AG04450 (cell line): ENCODE measurements at regions not wholly inside any gene's neighbourhood (a gene's known extent, or its start where the extent isn't known, plus 50 kb on each side); places are given as distances from the start of the nearest gene placed in this dataset.

Source experiments
- CTCF ChIA-PET: fragments of 300-600, 350-600 bp; formaldehyde crosslinking; extraction: SDS; loops from one replicate; lab custom pipeline; 2022; ENCODE audit warnings: antibody characterized with exemption, inconsistent platforms; lab: Charles Lee
- POLR2A ChIA-PET: fragments of 350-600 bp; formaldehyde crosslinking; extraction: SDS; loops from one replicate; lab custom pipeline; 2021; ENCODE audit warnings: antibody characterized with exemption, inconsistent platforms; lab: Yijun Ruan, JAX
- DNase-seq: peaks from one replicate; pipeline ENCODE4 v3.0.0-alpha.2; 2011; ENCODE audit warnings: low read depth, low spot score
- H3K27ac ChIP-seq: one replicate; pipeline ENCODE4 v1.5.1; 2012; ENCODE audit warnings: low read depth, low read length, control low read depth
- H3K27me3 ChIP-seq: one replicate; pipeline ENCODE4 v1.6.0; 2012; ENCODE audit warnings: low read length; ENCODE audit not compliant: control insufficient read depth, insufficient read depth
- H3K4me3 ChIP-seq: 2 replicates; pipeline ENCODE4 v1.5.1; 2011; ENCODE audit warnings: mild to moderate bottlenecking, low read depth, low read length, control low read depth
- H3K9me3 ChIP-seq: 2 replicates; pipeline ENCODE4 v1.5.1; 2012; ENCODE audit warnings: low read length; ENCODE audit not compliant: control insufficient read depth, insufficient read depth
- TF ChIP-seq, protein P1 (sequence below): IDR thresholded peaks from 2 replicates; pipeline ENCODE4 v1.5.1; 2011; ENCODE audit warnings: low read depth, low read length, control low read depth, inconsistent platforms

- Histone ChIP-seq H3K27me3 (peaks cover 25% of the 10 kb centered on the region), H3K27ac (no peak overlapping the region), H3K9me3 (no peaks in the 10 kb centered on the region; the same call in 1 of the 2 replicates), H3K4me3 (no peak overlapping the region)
- POLR2A ChIA-PET, result no interaction called here
- TF ChIP-seq, protein P1, sequence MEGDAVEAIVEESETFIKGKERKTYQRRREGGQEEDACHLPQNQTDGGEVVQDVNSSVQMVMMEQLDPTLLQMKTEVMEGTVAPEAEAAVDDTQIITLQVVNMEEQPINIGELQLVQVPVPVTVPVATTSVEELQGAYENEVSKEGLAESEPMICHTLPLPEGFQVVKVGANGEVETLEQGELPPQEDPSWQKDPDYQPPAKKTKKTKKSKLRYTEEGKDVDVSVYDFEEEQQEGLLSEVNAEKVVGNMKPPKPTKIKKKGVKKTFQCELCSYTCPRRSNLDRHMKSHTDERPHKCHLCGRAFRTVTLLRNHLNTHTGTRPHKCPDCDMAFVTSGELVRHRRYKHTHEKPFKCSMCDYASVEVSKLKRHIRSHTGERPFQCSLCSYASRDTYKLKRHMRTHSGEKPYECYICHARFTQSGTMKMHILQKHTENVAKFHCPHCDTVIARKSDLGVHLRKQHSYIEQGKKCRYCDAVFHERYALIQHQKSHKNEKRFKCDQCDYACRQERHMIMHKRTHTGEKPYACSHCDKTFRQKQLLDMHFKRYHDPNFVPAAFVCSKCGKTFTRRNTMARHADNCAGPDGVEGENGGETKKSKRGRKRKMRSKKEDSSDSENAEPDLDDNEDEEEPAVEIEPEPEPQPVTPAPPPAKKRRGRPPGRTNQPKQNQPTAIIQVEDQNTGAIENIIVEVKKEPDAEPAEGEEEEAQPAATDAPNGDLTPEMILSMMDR, result no peak
- CTCF ChIA-PET, result no interaction called here
- DNase-seq, result no peak
Observed at GRCh38 chr9:134227451-134228411, 63.4 kb upstream of the RNU6ATAC start.

- POLR2A ChIA-PET, result no interaction called here
- Histone ChIP-seq H3K9me3 (no peaks in the 10 kb centered on the region; the same call in 1 of the 2 replicates), H3K4me3 (no peak overlapping the region), H3K27me3 (peaks cover 25% of the 10 kb centered on the region), H3K27ac (no peak overlapping the region)
- TF ChIP-seq, protein P1, result no peak
- CTCF ChIA-PET, result no interaction called here
- DNase-seq, result no peak
Observed at GRCh38 chr9:134228649-134229048, 64.3 kb upstream of the RNU6ATAC start.

- Histone ChIP-seq H3K27me3 (peaks cover 25% of the 10 kb centered on the region), H3K27ac (no peak overlapping the region), H3K9me3 (no peaks in the 10 kb centered on the region; the same call in 1 of the 2 replicates), H3K4me3 (no peak overlapping the region)
- TF ChIP-seq, protein P1, result no peak
- ChIA-PET CTCF (no interaction called here), POLR2A (no interaction called here)
- no peak for DNase-seq
Observed at GRCh38 chr9:134229466-134230091, 65.2 kb upstream of the RNU6ATAC start.

DNA sequence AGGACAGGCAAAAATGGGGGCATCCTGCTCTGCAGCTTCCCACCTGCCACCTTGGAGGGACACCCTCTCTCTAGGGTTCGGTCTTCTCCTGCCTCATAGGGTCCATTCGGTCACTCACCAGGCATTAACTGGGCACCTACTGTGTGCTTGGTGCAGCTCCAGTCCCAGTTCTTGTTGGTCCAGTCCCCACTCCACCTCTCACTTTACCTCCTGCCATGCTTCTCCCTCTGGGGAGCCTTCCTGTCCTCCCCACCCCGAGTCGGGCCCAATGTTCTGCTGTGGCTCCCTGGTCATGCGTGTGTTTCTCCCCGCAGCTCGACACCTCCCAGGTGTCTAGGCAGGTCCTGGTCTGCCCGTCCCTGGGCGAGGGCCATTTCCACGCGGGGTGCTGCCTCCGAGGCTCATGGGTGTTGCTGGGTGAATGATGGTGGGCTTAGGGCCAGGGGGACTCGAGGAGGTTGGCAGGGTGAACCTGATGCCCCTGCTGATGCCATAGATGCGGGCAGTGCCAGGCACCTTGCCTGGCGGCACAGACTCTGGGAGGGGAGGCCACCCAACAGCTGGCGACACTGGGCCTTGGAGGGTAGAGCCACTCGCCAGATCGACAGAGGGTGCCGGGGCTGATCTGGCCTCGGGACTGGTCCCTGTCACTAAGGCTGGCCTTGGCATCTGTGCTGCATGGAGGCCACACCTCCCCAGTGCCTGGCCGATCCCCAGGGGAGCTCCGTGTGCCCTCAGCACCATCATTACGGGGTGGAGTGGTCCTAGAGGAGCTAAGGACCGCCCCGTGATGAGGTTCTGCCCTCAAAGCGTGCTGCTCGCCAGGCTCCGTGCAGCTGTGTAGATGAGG lies 66.0 kb upstream of the RNU6ATAC start:
- TF ChIP-seq, protein P1, result no peak
- CTCF ChIA-PET, result no interaction called here
- Histone ChIP-seq H3K4me3 (no peak overlapping the region), H3K27ac (no peak overlapping the region), H3K9me3 (no peaks in the 10 kb centered on the region; the same call in 1 of the 2 replicates), H3K27me3 (peaks cover 24% of the 10 kb centered on the region)
- no peak for DNase-seq
- POLR2A ChIA-PET, result no interaction called here
